MM.1S (cell line): ENCODE measurements at regions not wholly inside any gene's neighbourhood (a gene's known extent, or its start where the extent isn't known, plus 50 kb on each side); places are given as distances from the start of the nearest gene placed in this dataset.

Source experiments
- DNase-seq: peaks from one replicate; pipeline ENCODE4 v3.0.0-alpha.2; 2015
- H2AFZ ChIP-seq: fragments of 300-600 bp; sonication (generic); 2 replicates; pipeline ENCODE4 v1.6.0; 2016; ENCODE audit warnings: antibody characterized with exemption, low read length
- H3F3A ChIP-seq: fragments of 300-600 bp; sonication (generic); 2 replicates; pipeline ENCODE4 v1.6.1; 2016; ENCODE audit warnings: mild to moderate bottlenecking, antibody characterized with exemption, low read length, moderate library complexity, mixed read lengths; ENCODE audit not compliant: insufficient read depth
- H3K27ac ChIP-seq: fragments of 300-600 bp; sonication (generic); 2 replicates; pipeline ENCODE4 v1.5.1; 2016; ENCODE audit warnings: mild to moderate bottlenecking, low read length
- H3K27me3 ChIP-seq: fragments of 300-600 bp; sonication (generic); replicated peaks from 2 replicates; pipeline ENCODE4 v1.6.0; 2016; ENCODE audit warnings: low read length; ENCODE audit not compliant: insufficient read depth
- H3K36me3 ChIP-seq: fragments of 300-600 bp; sonication (generic); replicated peaks from 2 replicates; pipeline ENCODE4 v1.6.1; 2016; ENCODE audit warnings: mild to moderate bottlenecking, low read length, mixed read lengths; ENCODE audit not compliant: insufficient read depth
- H3K4me1 ChIP-seq: fragments of 300-600 bp; sonication (generic); 2 replicates; pipeline ENCODE4 v1.6.1; 2016; ENCODE audit warnings: low read length, mixed read lengths
- H3K4me2 ChIP-seq: fragments of 300-600 bp; sonication (generic); 2 replicates; pipeline ENCODE4 v1.6.0; 2016; ENCODE audit warnings: low read depth, low read length
- H3K4me3 ChIP-seq: fragments of 300-600 bp; sonication (generic); 2 replicates; pipeline ENCODE4 v1.5.1; 2016; ENCODE audit warnings: low read length, mixed read lengths
- H3K79me2 ChIP-seq: fragments of 300-600 bp; sonication (generic); 2 replicates; pipeline ENCODE4 v1.6.1; 2016; ENCODE audit warnings: mixed run types, low read length, mixed read lengths
- H3K9ac ChIP-seq: fragments of 300-600 bp; sonication (generic); 2 replicates; pipeline ENCODE4 v1.6.1; 2016; ENCODE audit warnings: low read length, mixed read lengths
- H3K9me2 ChIP-seq: fragments of 300-600 bp; sonication (generic); replicated peaks from 2 replicates; pipeline ENCODE4 v1.6.1; 2016; ENCODE audit warnings: mild to moderate bottlenecking, low read length, mixed read lengths; ENCODE audit not compliant: insufficient read depth
- H3K9me3 ChIP-seq: fragments of 300-600 bp; sonication (generic); replicated peaks from 2 replicates; pipeline ENCODE4 v1.6.1; 2016; ENCODE audit warnings: mild to moderate bottlenecking, low read length, mixed read lengths; ENCODE audit not compliant: insufficient read depth
- H4K20me1 ChIP-seq: fragments of 300-600 bp; sonication (generic); 2 replicates; pipeline ENCODE4 v1.6.1; 2016; ENCODE audit warnings: mild to moderate bottlenecking, low read length, moderate library complexity, mixed read lengths; ENCODE audit not compliant: insufficient read depth
- CTCF ChIP-seq: fragments of 300-600 bp; sonication (generic); IDR thresholded peaks from 2 replicates; pipeline ENCODE4 v1.5.1; 2016; ENCODE audit warnings: antibody characterized with exemption, low read length, mixed read lengths
- EZH2 ChIP-seq: fragments of 300-600 bp; sonication (generic); optimal IDR thresholded peaks from 2 replicates; pipeline ENCODE3; 2017; ENCODE audit warnings: low read depth, mild to moderate bottlenecking, antibody characterized with exemption, low read length, mixed read lengths
- EZH2phosphoT487 ChIP-seq: fragments of 300-600 bp; sonication (generic); IDR thresholded peaks from 2 replicates; pipeline ENCODE4 v1.6.1; 2018; ENCODE audit warnings: antibody characterized with exemption, low read length

GRCh38 chr2:176432434-176432833, 163.2 kb downstream of the MTX2 start:
- Histone ChIP-seq H2AFZ (no peak overlapping the region), H3K9me2 (no peaks in the 10 kb centered on the region), H3F3A (no peaks in the 10 kb centered on the region), H3K36me3 (no peaks in the 10 kb centered on the region), H3K4me2 (no peak overlapping the region), H3K9ac (no peak overlapping the region), H3K4me1 (no peaks in the 10 kb centered on the region), H3K79me2 (no peaks in the 10 kb centered on the region), H4K20me1 (no peaks in the 10 kb centered on the region), H3K27me3 (no peaks in the 10 kb centered on the region), H3K4me3 (no peak overlapping the region), H3K9me3 (no peaks in the 10 kb centered on the region), H3K27ac (no peak overlapping the region)
- DNase-seq = no peak
- TF ChIP-seq EZH2 = no peak
- no peak for TF ChIP-seq CTCF
- TF ChIP-seq EZH2phosphoT487 = no peak

GRCh38 chr2:176435729-176436128, 166.5 kb downstream of the MTX2 start:
- no peaks in the 10 kb centered on the region for H3K79me2 ChIP-seq
- H3K9me2 ChIP-seq = no peaks in the 10 kb centered on the region
- no peak for TF ChIP-seq CTCF
- TF ChIP-seq EZH2 = no peak
- no peak for TF ChIP-seq EZH2phosphoT487
- no peaks in the 10 kb centered on the region for H4K20me1 ChIP-seq
- H3K4me2 ChIP-seq = no peak overlapping the region
- H3K27ac ChIP-seq = no peak overlapping the region
- no peak overlapping the region for H2AFZ ChIP-seq
- no peak for DNase-seq
- H3K4me3 ChIP-seq = no peak overlapping the region
- no peaks in the 10 kb centered on the region for H3K9me3 ChIP-seq
- no peaks in the 10 kb centered on the region for H3K36me3 ChIP-seq
- no peaks in the 10 kb centered on the region for H3K4me1 ChIP-seq
- H3F3A ChIP-seq = no peaks in the 10 kb centered on the region
- no peak overlapping the region for H3K9ac ChIP-seq
- no peaks in the 10 kb centered on the region for H3K27me3 ChIP-seq

GRCh38 chr2:176443946-176444345, 174.7 kb downstream of the MTX2 start:
- no peaks in the 10 kb centered on the region for H3K9me3 ChIP-seq
- no peaks in the 10 kb centered on the region for H3K36me3 ChIP-seq
- H2AFZ ChIP-seq = no peak overlapping the region
- DNase-seq = no peak
- no peak overlapping the region for H3K4me2 ChIP-seq
- no peaks in the 10 kb centered on the region for H3F3A ChIP-seq
- H4K20me1 ChIP-seq = no peaks in the 10 kb centered on the region
- H3K79me2 ChIP-seq = no peaks in the 10 kb centered on the region
- H3K27ac ChIP-seq = no peak overlapping the region
- no peaks in the 10 kb centered on the region for H3K9me2 ChIP-seq
- H3K9ac ChIP-seq = no peak overlapping the region
- TF ChIP-seq CTCF (no peak), EZH2 (no peak), EZH2phosphoT487 (no peak)
- H3K27me3 ChIP-seq = no peaks in the 10 kb centered on the region
- no peaks in the 10 kb centered on the region for H3K4me1 ChIP-seq
- no peak overlapping the region for H3K4me3 ChIP-seq
